ENCODE measurements at regions not wholly inside any gene's neighbourhood (a gene's known extent, or its start where the extent isn't known, plus 50 kb on each side); places are given as distances from the start of the nearest gene placed in this dataset.

- no peak for DNase-seq (ENCODE audit: low read depth in 2 of 2)
These were observed 177.3 kb upstream of the ZNF507 start for GRCh38 chr19:32168111-32168510.

- DNase-seq (ENCODE audit: low read depth in 2 of 2), result no peak
These were observed 176.8 kb upstream of the ZNF507 start for GRCh38 chr19:32168606-32169005.

GRCh38 chr19:32171719-32172151, 173.7 kb upstream of the ZNF507 start:
- no peak for DNase-seq (ENCODE audit: low read depth in 2 of 2)

- DNase-seq (ENCODE audit: low read depth in 2 of 2), result no peak
These were observed 172.7 kb upstream of the ZNF507 start for GRCh38 chr19:32172566-32173160.

GRCh38 chr19:32173836-32174235, 171.6 kb upstream of the ZNF507 start:
- no peak for DNase-seq (ENCODE audit: low read depth in 2 of 2)

GRCh38 chr19:32174386-32175113, 170.9 kb upstream of the ZNF507 start:
- DNase-seq (ENCODE audit: low read depth in 2 of 2), result no peak

GRCh38 chr19:32176591-32176990, 168.8 kb upstream of the ZNF507 start:
- DNase-seq (ENCODE audit: low read depth in 2 of 2), result no peak

- DNase-seq (ENCODE audit: low read depth in 2 of 2), result no peak
These were observed 167.7 kb upstream of the ZNF507 start for GRCh38 chr19:32177686-32178085.

- DNase-seq (ENCODE audit: low read depth in 2 of 2), result no peak
These were observed 167.0 kb upstream of the ZNF507 start for GRCh38 chr19:32178401-32178800.

GRCh38 chr19:32178956-32179355, 166.5 kb upstream of the ZNF507 start:
- no peak for DNase-seq (ENCODE audit: low read depth in 2 of 2)

GRCh38 chr19:32181216-32181920, 164.0 kb upstream of the ZNF507 start:
- DNase-seq (ENCODE audit: low read depth in 2 of 2), result no peak

- no peak for DNase-seq (ENCODE audit: low read depth in 2 of 2)
These were observed 158.7 kb upstream of the ZNF507 start for GRCh38 chr19:32186542-32187330.

- no peak for DNase-seq (ENCODE audit: low read depth in 2 of 2)
These were observed 156.5 kb upstream of the ZNF507 start for GRCh38 chr19:32188921-32189320.

- no peak for DNase-seq (ENCODE audit: low read depth in 2 of 2)
These were observed 155.3 kb upstream of the ZNF507 start for GRCh38 chr19:32189956-32190706.

GRCh38 chr19:32191921-32192320, 153.5 kb upstream of the ZNF507 start:
- no peak for DNase-seq (ENCODE audit: low read depth in 2 of 2)

- DNase-seq (ENCODE audit: low read depth in 2 of 2), result no peak
These were observed 149.5 kb upstream of the ZNF507 start for GRCh38 chr19:32195706-32196610.

GRCh38 chr19:32196690-32197420, 148.6 kb upstream of the ZNF507 start:
- DNase-seq (ENCODE audit: low read depth in 2 of 2), result no peak

GRCh38 chr19:32197896-32198882, 147.2 kb upstream of the ZNF507 start:
- DNase-seq (ENCODE audit: low read depth in 2 of 2), result no peak

Measured in stimulated activated CD4-positive, alpha-beta T cell treated with anti-CD3 and anti-CD28 coated beads, Interleukin-1b, Interleukin-23, amount 100 ng/mL, for 4 hours (primary cell).